NT2/D1 (cell line): ENCODE measurements at regions not wholly inside any gene's neighbourhood (a gene's known extent, or its start where the extent isn't known, plus 50 kb on each side); places are given as distances from the start of the nearest gene placed in this dataset.

Experiments used
- SUZ12 ChIP-seq: IDR thresholded peaks from 2 replicates; pipeline ENCODE4 v1.6.1; 2011; ENCODE audit not compliant: insufficient read length, insufficient read depth; ENCODE audit errors: extremely low read depth
- YY1 ChIP-seq: IDR thresholded peaks from 2 replicates; pipeline ENCODE4 v1.6.1; 2011; ENCODE audit not compliant: insufficient read length, insufficient read depth
- ZNF274 ChIP-seq: IDR thresholded peaks from 2 replicates; pipeline ENCODE4 v1.6.1; 2011; ENCODE audit warnings: mild to moderate bottlenecking, low read depth, low read length

GRCh38 chr7:18239212-18239611 lies 211.6 kb upstream of the PRPS1L1 start:
- no peak for TF ChIP-seq YY1
- TF ChIP-seq ZNF274, result no peak
- TF ChIP-seq SUZ12, result no peak
